NCI-H1092 treated with DMSO at 0.1 percent for 48 hours (cell line): ENCODE measurements at regions not wholly inside any gene's neighbourhood (a gene's known extent, or its start where the extent isn't known, plus 50 kb on each side); places are given as distances from the start of the nearest gene placed in this dataset.

ENCODE experiments used
- DNase-seq: peaks from one replicate; lab custom pipeline; 2025; lab: John Stamatoyannopoulos, UW

GRCh38 chr1:191901651-191902050, 256.6 kb upstream of the RGS18 start:
- no peak for DNase-seq

GRCh38 chr1:191904991-191905390, 253.3 kb upstream of the RGS18 start:
- no peak for DNase-seq

- no peak for DNase-seq
These were observed 252.5 kb upstream of the RGS18 start for GRCh38 chr1:191905781-191906180.

- no peak for DNase-seq
These were observed 251.1 kb upstream of the RGS18 start for GRCh38 chr1:191907121-191907520.

GRCh38 chr1:191910245-191910644, 248.0 kb upstream of the RGS18 start:
- no peak for DNase-seq

GRCh38 chr1:191912517-191912916, 245.7 kb upstream of the RGS18 start:
- no peak for DNase-seq

- no peak for DNase-seq
These were observed 244.8 kb upstream of the RGS18 start for GRCh38 chr1:191913260-191913977.

GRCh38 chr1:191929383-191929782, 228.9 kb upstream of the RGS18 start:
- DNase-seq = no peak

GRCh38 chr1:191943684-191944083, 214.6 kb upstream of the RGS18 start:
- no peak for DNase-seq

- no peak for DNase-seq
These were observed 204.7 kb upstream of the RGS18 start for GRCh38 chr1:191953526-191953925.

GRCh38 chr1:191959856-191960255, 198.4 kb upstream of the RGS18 start:
- DNase-seq = no peak

- no peak for DNase-seq
These were observed 195.0 kb upstream of the RGS18 start for GRCh38 chr1:191963286-191963685.

- no peak for DNase-seq
These were observed 194.3 kb upstream of the RGS18 start for GRCh38 chr1:191963781-191964455.

GRCh38 chr1:191969290-191969689, 189.0 kb upstream of the RGS18 start:
- DNase-seq = no peak

- no peak for DNase-seq
These were observed 188.1 kb upstream of the RGS18 start for GRCh38 chr1:191970116-191970515.

- DNase-seq = no peak
These were observed 186.8 kb upstream of the RGS18 start for GRCh38 chr1:191971447-191971846.

GRCh38 chr1:191974004-191974403, 184.3 kb upstream of the RGS18 start:
- no peak for DNase-seq

- no peak for DNase-seq
These were observed 180.3 kb upstream of the RGS18 start for GRCh38 chr1:191977874-191978506.

GRCh38 chr1:191984856-191985255, 173.4 kb upstream of the RGS18 start:
- no peak for DNase-seq

GRCh38 chr1:191992118-191992517, 166.1 kb upstream of the RGS18 start:
- DNase-seq = no peak

GRCh38 chr1:191993549-191993948, 164.7 kb upstream of the RGS18 start:
- no peak for DNase-seq

- DNase-seq = no peak
These were observed 156.2 kb upstream of the RGS18 start for GRCh38 chr1:192002063-192002462.
